Suprapubic skin (tissue), 4 donors: ENCODE measurements at regions not wholly inside any gene's neighbourhood (a gene's known extent, or its start where the extent isn't known, plus 50 kb on each side); places are given as distances from the start of the nearest gene placed in this dataset.
"Not testable (repeated sequence)": the region's sequence is repeated elsewhere in the genome, so short reads cannot be mapped to it uniquely, and the experiment has no call there.

Source experiments
- CTCF ChIP-seq, 2 donors: fragments of 200-600 bp in 1 of 2; fragments of 450-650 bp in 1 of 2; sonication (generic) in 1 of 2; IDR thresholded peaks; one replicate each; pipeline ENCODE4 v1.5.1; 2016 to 2019; ENCODE audit warnings: antibody characterized with exemption in 2 of 2, mild to moderate bottlenecking in 1 of 2, moderate library complexity in 1 of 2
- POLR2A ChIP-seq, 2 donors: fragments of 450-650 bp; IDR thresholded peaks; one replicate each; pipeline ENCODE4 v1.6.1; 2017; ENCODE audit warnings: antibody characterized with exemption in 2 of 2, mild to moderate bottlenecking in 2 of 2, moderate library complexity in 2 of 2
- POLR2AphosphoS5 ChIP-seq, 3 donors: sonication (generic); formaldehyde crosslinking; IDR thresholded peaks; one replicate each; pipeline ENCODE4 v1.6.1; 2017; ENCODE audit warnings: antibody characterized with exemption in 3 of 3

- TF ChIP-seq CTCF, POLR2A, POLR2AphosphoS5 (IDR thresholded peaks at IDR 0.05): not testable (repeated sequence)
Measured at GRCh38 chr10:6784429-6784828, 204.4 kb upstream of the PRKCQ start.
